ENCODE measurements at regions not wholly inside any gene's neighbourhood (a gene's known extent, or its start where the extent isn't known, plus 50 kb on each side); places are given as distances from the start of the nearest gene placed in this dataset.

- TF ChIP-seq, protein P1, sequence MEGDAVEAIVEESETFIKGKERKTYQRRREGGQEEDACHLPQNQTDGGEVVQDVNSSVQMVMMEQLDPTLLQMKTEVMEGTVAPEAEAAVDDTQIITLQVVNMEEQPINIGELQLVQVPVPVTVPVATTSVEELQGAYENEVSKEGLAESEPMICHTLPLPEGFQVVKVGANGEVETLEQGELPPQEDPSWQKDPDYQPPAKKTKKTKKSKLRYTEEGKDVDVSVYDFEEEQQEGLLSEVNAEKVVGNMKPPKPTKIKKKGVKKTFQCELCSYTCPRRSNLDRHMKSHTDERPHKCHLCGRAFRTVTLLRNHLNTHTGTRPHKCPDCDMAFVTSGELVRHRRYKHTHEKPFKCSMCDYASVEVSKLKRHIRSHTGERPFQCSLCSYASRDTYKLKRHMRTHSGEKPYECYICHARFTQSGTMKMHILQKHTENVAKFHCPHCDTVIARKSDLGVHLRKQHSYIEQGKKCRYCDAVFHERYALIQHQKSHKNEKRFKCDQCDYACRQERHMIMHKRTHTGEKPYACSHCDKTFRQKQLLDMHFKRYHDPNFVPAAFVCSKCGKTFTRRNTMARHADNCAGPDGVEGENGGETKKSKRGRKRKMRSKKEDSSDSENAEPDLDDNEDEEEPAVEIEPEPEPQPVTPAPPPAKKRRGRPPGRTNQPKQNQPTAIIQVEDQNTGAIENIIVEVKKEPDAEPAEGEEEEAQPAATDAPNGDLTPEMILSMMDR (IDR thresholded peaks at IDR 0.05; ENCODE audit: extremely low read depth in 1 of 2, insufficient read depth in 1 of 2, low read depth in 1 of 2, low read length in 2 of 2): no peak
- TF ChIP-seq, protein P2, sequence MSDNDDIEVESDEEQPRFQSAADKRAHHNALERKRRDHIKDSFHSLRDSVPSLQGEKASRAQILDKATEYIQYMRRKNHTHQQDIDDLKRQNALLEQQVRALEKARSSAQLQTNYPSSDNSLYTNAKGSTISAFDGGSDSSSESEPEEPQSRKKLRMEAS (IDR thresholded peaks at IDR 0.05; ENCODE audit: insufficient read depth, insufficient read length): no peak
- TF ChIP-seq POLR2A (IDR thresholded peaks at IDR 0.05; ENCODE audit: low read depth, low read length): no peak
- no peak for TF ChIP-seq EZH2 (IDR thresholded peaks at IDR 0.05; ENCODE audit: borderline replicate concordance, low read depth, low read length, severe bottlenecking)
- no peak for TF ChIP-seq MYC (IDR thresholded peaks at IDR 0.05; ENCODE audit: low read depth, low read length)
- no peak for TF ChIP-seq POLR2AphosphoS5 (IDR thresholded peaks at IDR 0.05; ENCODE audit: insufficient read depth, low read depth, low read length)
- no peak for TF ChIP-seq FOS (IDR thresholded peaks at IDR 0.05; ENCODE audit: borderline replicate concordance, insufficient read depth, low read length)
- TF ChIP-seq GATA2 (IDR thresholded peaks at IDR 0.05; ENCODE audit: insufficient read depth, insufficient read length, low read depth, low read length): no peak
- no peak for TF ChIP-seq JUN (IDR thresholded peaks at IDR 0.05; ENCODE audit: borderline replicate concordance, insufficient read depth, insufficient read length, low read depth)
Measured at GRCh38 chr21:19547951-19548840, 1144.6 kb upstream of the TMPRSS15 start.

Measured in endothelial cell of umbilical vein (primary cell).